ENCODE measurements at regions not wholly inside any gene's neighbourhood (a gene's known extent, or its start where the extent isn't known, plus 50 kb on each side); places are given as distances from the start of the nearest gene placed in this dataset.

- in situ Hi-C loops (cut with HindIII; ENCODE audit: low pct_ligation_motif_present, low sequenced_read_pairs) = no loop called here
- no peak overlapping the region for H3K4me3 ChIP-seq (ENCODE audit: low read depth, low read length)
- no peak for DNase-seq
- H3K27ac ChIP-seq = no peak overlapping the region
- TF ChIP-seq, protein P1, sequence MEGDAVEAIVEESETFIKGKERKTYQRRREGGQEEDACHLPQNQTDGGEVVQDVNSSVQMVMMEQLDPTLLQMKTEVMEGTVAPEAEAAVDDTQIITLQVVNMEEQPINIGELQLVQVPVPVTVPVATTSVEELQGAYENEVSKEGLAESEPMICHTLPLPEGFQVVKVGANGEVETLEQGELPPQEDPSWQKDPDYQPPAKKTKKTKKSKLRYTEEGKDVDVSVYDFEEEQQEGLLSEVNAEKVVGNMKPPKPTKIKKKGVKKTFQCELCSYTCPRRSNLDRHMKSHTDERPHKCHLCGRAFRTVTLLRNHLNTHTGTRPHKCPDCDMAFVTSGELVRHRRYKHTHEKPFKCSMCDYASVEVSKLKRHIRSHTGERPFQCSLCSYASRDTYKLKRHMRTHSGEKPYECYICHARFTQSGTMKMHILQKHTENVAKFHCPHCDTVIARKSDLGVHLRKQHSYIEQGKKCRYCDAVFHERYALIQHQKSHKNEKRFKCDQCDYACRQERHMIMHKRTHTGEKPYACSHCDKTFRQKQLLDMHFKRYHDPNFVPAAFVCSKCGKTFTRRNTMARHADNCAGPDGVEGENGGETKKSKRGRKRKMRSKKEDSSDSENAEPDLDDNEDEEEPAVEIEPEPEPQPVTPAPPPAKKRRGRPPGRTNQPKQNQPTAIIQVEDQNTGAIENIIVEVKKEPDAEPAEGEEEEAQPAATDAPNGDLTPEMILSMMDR (IDR thresholded peaks at IDR 0.05; ENCODE audit: low read depth, low read length, missing control alignments) = no peak
- H3K36me3 ChIP-seq (replicated peaks) = no peaks in the 10 kb centered on the region
- no peaks in the 10 kb centered on the region for H3K27me3 ChIP-seq (replicated peaks)
Measured at GRCh38 chr5:107147589-107147988, 523.1 kb downstream of the EFNA5 start.

- in situ Hi-C loops (cut with HindIII; ENCODE audit: low pct_ligation_motif_present, low sequenced_read_pairs) = no loop called here
- TF ChIP-seq, protein P1 (IDR thresholded peaks at IDR 0.05; ENCODE audit: low read depth, low read length, missing control alignments) = no peak
- Histone ChIP-seq H3K4me3 (ENCODE audit: low read depth, low read length) (no peak overlapping the region), H3K27ac (no peak overlapping the region), H3K27me3 (replicated peaks) (no peaks in the 10 kb centered on the region), H3K36me3 (replicated peaks) (no peaks in the 10 kb centered on the region)
- DNase-seq = no peak
Measured at GRCh38 chr5:107146901-107147300, 523.8 kb downstream of the EFNA5 start.

- H3K27ac ChIP-seq = peak overlapping the region; percentile 8
- no peaks in the 10 kb centered on the region for H3K36me3 ChIP-seq (replicated peaks)
- in situ Hi-C loops (cut with HindIII; ENCODE audit: low pct_ligation_motif_present, low sequenced_read_pairs) = no loop called here
- peak; percentile 71 for DNase-seq
- H3K27me3 ChIP-seq (replicated peaks) = no peaks in the 10 kb centered on the region
- TF ChIP-seq, protein P1 (IDR thresholded peaks at IDR 0.05; ENCODE audit: low read depth, low read length, missing control alignments) = no peak
- H3K4me3 ChIP-seq (ENCODE audit: low read depth, low read length) = no peak overlapping the region
Measured at GRCh38 chr5:107135391-107135790, 535.3 kb downstream of the EFNA5 start.

GRCh38 chr5:107134931-107135330 is 535.8 kb downstream of the EFNA5 start:
- H3K27me3 ChIP-seq (replicated peaks) = no peaks in the 10 kb centered on the region
- no peaks in the 10 kb centered on the region for H3K36me3 ChIP-seq (replicated peaks)
- DNase-seq = peak; percentile 6
- peak overlapping the region; percentile 8 for H3K27ac ChIP-seq
- H3K4me3 ChIP-seq (ENCODE audit: low read depth, low read length) = no peak overlapping the region
- TF ChIP-seq, protein P1 (IDR thresholded peaks at IDR 0.05; ENCODE audit: low read depth, low read length, missing control alignments) = no peak
- in situ Hi-C loops (cut with HindIII; ENCODE audit: low pct_ligation_motif_present, low sequenced_read_pairs) = no loop called here

GRCh38 chr5:107129051-107129450 is 541.7 kb downstream of the EFNA5 start:
- Histone ChIP-seq H3K36me3 (replicated peaks) (no peaks in the 10 kb centered on the region), H3K4me3 (ENCODE audit: low read depth, low read length) (no peak overlapping the region), H3K27me3 (replicated peaks) (no peaks in the 10 kb centered on the region), H3K27ac (no peak overlapping the region)
- in situ Hi-C loops (cut with HindIII; ENCODE audit: low pct_ligation_motif_present, low sequenced_read_pairs) = no loop called here
- TF ChIP-seq, protein P1 (IDR thresholded peaks at IDR 0.05; ENCODE audit: low read depth, low read length, missing control alignments) = no peak
- peak; percentile 39 for DNase-seq

GRCh38 chr5:107127878-107128277 is 542.9 kb downstream of the EFNA5 start:
- H3K36me3 ChIP-seq (replicated peaks) = no peaks in the 10 kb centered on the region

More at GRCh38 chr5:107127878-107128277, 542.9 kb downstream of the EFNA5 start:
- no peak for DNase-seq
- Histone ChIP-seq H3K27me3 (replicated peaks) (no peaks in the 10 kb centered on the region), H3K4me3 (ENCODE audit: low read depth, low read length) (no peak overlapping the region), H3K27ac (no peak overlapping the region)
- TF ChIP-seq, protein P1 (IDR thresholded peaks at IDR 0.05; ENCODE audit: low read depth, low read length, missing control alignments) = no peak
- in situ Hi-C loops (cut with HindIII; ENCODE audit: low pct_ligation_motif_present, low sequenced_read_pairs) = no loop called here
